Activated T-helper 1 cell treated with anti-CD3 and anti-CD28 coated beads, Interleukin-12 subunit alpha, Interleukin-12 subunit beta, Interleukin-2, Interleukin-4 antibody, amounts not matched to agents 30 ng/mL and 10 ng/mL and 1 ng/mL, durations not matched to agents 14 hours and 24 hours and 36 hours (primary cell): ENCODE measurements at regions not wholly inside any gene's neighbourhood (a gene's known extent, or its start where the extent isn't known, plus 50 kb on each side); places are given as distances from the start of the nearest gene placed in this dataset.
"Not testable (repeated sequence)": the region's sequence is repeated elsewhere in the genome, so short reads cannot be mapped to it uniquely, and the experiment has no call there.

Experiments
- DNase-seq: peaks from one replicate; pipeline ENCODE4 v3.0.0; 2021; ENCODE audit warnings: low spot score
- H3K27ac Mint-ChIP-seq: one replicate; pipeline ENCODE4 v1.8.0; 2021; ENCODE audit warnings: mild to moderate bottlenecking, mixed read lengths
- H3K27me3 Mint-ChIP-seq: one replicate; pipeline ENCODE4 v1.8.0; 2022; ENCODE audit warnings: mild to moderate bottlenecking, moderate library complexity, mixed read lengths; ENCODE audit not compliant: insufficient read depth
- H3K36me3 Mint-ChIP-seq: one replicate; pipeline ENCODE4 v1.8.0; 2021; ENCODE audit warnings: low read depth, mixed read lengths
- H3K4me1 Mint-ChIP-seq: one replicate; pipeline ENCODE4 v1.8.0; 2021; ENCODE audit warnings: low read depth, mixed read lengths
- H3K4me3 Mint-ChIP-seq: one replicate; pipeline ENCODE4 v1.8.0; 2021; ENCODE audit warnings: mild to moderate bottlenecking, moderate library complexity, mixed read lengths
- H3K9me3 Mint-ChIP-seq: one replicate; pipeline ENCODE4 v1.8.0; 2021; ENCODE audit warnings: mixed read lengths
- intact Hi-C: fragments of 100-400 bp; cut with micrococcal nuclease; formaldehyde crosslinking; loops from one replicate; pipeline ENCODE4 v1.15.1; 2024

- H3K27me3 Mint-ChIP-seq: no peaks in the 10 kb centered on the region
Observed at GRCh38 chr19:28640506-28640905, 572.4 kb downstream of the UQCRFS1 start.

GRCh38 chr19:28638445-28638844 lies 574.5 kb downstream of the UQCRFS1 start:
- peaks cover 5% of the 10 kb centered on the region for H3K4me1 Mint-ChIP-seq
- DNase-seq: no peak

More at GRCh38 chr19:28640506-28640905, 572.4 kb downstream of the UQCRFS1 start:
- intact Hi-C loops: no loop called here
- Mint-ChIP-seq H3K36me3 (no peaks in the 10 kb centered on the region), H3K27ac (no peak overlapping the region), H3K9me3 (no peaks in the 10 kb centered on the region), H3K4me1 (no peaks in the 10 kb centered on the region), H3K4me3 (no peak overlapping the region)
- DNase-seq: no peak

GRCh38 chr19:28636706-28637105 lies 576.2 kb downstream of the UQCRFS1 start:
- Mint-ChIP-seq H3K27ac (no peak overlapping the region), H3K4me1 (peaks cover 13% of the 10 kb centered on the region), H3K36me3 (no peaks in the 10 kb centered on the region), H3K4me3 (no peak overlapping the region), H3K9me3 (no peaks in the 10 kb centered on the region), H3K27me3 (peaks cover 2% of the 10 kb centered on the region)
- no peak for DNase-seq
- intact Hi-C loops: loop anchor here (10.0 kb wide), 1 partner anchor 252 kb away; no protein-coding TSS in a partner anchor

More at GRCh38 chr19:28638445-28638844, 574.5 kb downstream of the UQCRFS1 start:
- intact Hi-C loops: loop anchor here (10.0 kb wide), 1 partner anchor 254 kb away; no protein-coding TSS in a partner anchor
- Mint-ChIP-seq H3K9me3 (no peaks in the 10 kb centered on the region), H3K4me3 (no peak overlapping the region), H3K27ac (no peak overlapping the region), H3K36me3 (no peaks in the 10 kb centered on the region), H3K27me3 (no peaks in the 10 kb centered on the region)

- intact Hi-C loops: loop anchor here (10.0 kb wide), 1 partner anchor 251 kb away; no protein-coding TSS in a partner anchor
- H3K27ac Mint-ChIP-seq: no peak overlapping the region
- no peak overlapping the region for H3K4me3 Mint-ChIP-seq
- no peak for DNase-seq
- H3K36me3 Mint-ChIP-seq: no peaks in the 10 kb centered on the region
- H3K4me1 Mint-ChIP-seq: peaks cover 13% of the 10 kb centered on the region
- peaks cover 2% of the 10 kb centered on the region for H3K27me3 Mint-ChIP-seq
- no peaks in the 10 kb centered on the region for H3K9me3 Mint-ChIP-seq
Observed at GRCh38 chr19:28636016-28636629, 576.8 kb downstream of the UQCRFS1 start.

GRCh38 chr19:28634837-28635236 lies 578.1 kb downstream of the UQCRFS1 start:
- Mint-ChIP-seq H3K4me3 (no peak overlapping the region), H3K4me1 (peaks cover 13% of the 10 kb centered on the region), H3K36me3 (no peaks in the 10 kb centered on the region), H3K27ac (no peak overlapping the region), H3K9me3 (no peaks in the 10 kb centered on the region), H3K27me3 (peaks cover 2% of the 10 kb centered on the region)
- intact Hi-C loops: loop anchor here (10.0 kb wide), 1 partner anchor 250 kb away; no protein-coding TSS in a partner anchor
- no peak for DNase-seq

- peaks cover 2% of the 10 kb centered on the region for H3K27me3 Mint-ChIP-seq
- intact Hi-C loops: loop anchor here (10.0 kb wide), 1 partner anchor 249 kb away; no protein-coding TSS in a partner anchor
- no peaks in the 10 kb centered on the region for H3K9me3 Mint-ChIP-seq
- no peaks in the 10 kb centered on the region for H3K36me3 Mint-ChIP-seq
- no peak for DNase-seq
- peaks cover 13% of the 10 kb centered on the region for H3K4me1 Mint-ChIP-seq
- H3K4me3 Mint-ChIP-seq: no peak overlapping the region
- no peak overlapping the region for H3K27ac Mint-ChIP-seq
Observed at GRCh38 chr19:28634019-28634328, 579.0 kb downstream of the UQCRFS1 start.

- H3K4me3 Mint-ChIP-seq: no peak overlapping the region
- intact Hi-C loops: loop anchor here (1.0 to 10.0 kb wide), 5 partner anchors 75 to 667 kb away; no protein-coding TSS in a partner anchor
- peak; percentile 56 for DNase-seq
- peaks cover 2% of the 10 kb centered on the region for H3K27me3 Mint-ChIP-seq
- no peaks in the 10 kb centered on the region for H3K36me3 Mint-ChIP-seq
- H3K4me1 Mint-ChIP-seq: peaks cover 13% of the 10 kb centered on the region
- H3K27ac Mint-ChIP-seq: no peak overlapping the region
- no peaks in the 10 kb centered on the region for H3K9me3 Mint-ChIP-seq
Observed at GRCh38 chr19:28633319-28634018, 579.5 kb downstream of the UQCRFS1 start.

- intact Hi-C loops: loop anchor here (1.0 to 10.0 kb wide), 5 partner anchors 76 to 666 kb away; no protein-coding TSS in a partner anchor
- no peak overlapping the region for H3K4me3 Mint-ChIP-seq
- no peaks in the 10 kb centered on the region for H3K36me3 Mint-ChIP-seq
- H3K4me1 Mint-ChIP-seq: peaks cover 13% of the 10 kb centered on the region
- no peak overlapping the region for H3K27ac Mint-ChIP-seq
- DNase-seq: no peak
- H3K27me3 Mint-ChIP-seq: peaks cover 2% of the 10 kb centered on the region
- peaks cover 5% of the 10 kb centered on the region for H3K9me3 Mint-ChIP-seq
Observed at GRCh38 chr19:28632371-28633080, 580.4 kb downstream of the UQCRFS1 start.

- Mint-ChIP-seq H3K36me3 (no peaks in the 10 kb centered on the region), H3K9me3 (peaks cover 6% of the 10 kb centered on the region), H3K27me3 (peaks cover 2% of the 10 kb centered on the region), H3K4me1 (peaks cover 13% of the 10 kb centered on the region), H3K27ac (no peak overlapping the region), H3K4me3 (no peak overlapping the region)
- intact Hi-C loops: loop anchor here (2.0 to 10.0 kb wide), 2 partner anchors 77 to 247 kb away; no protein-coding TSS in a partner anchor
- DNase-seq: no peak
Observed at GRCh38 chr19:28631961-28632360, 581.0 kb downstream of the UQCRFS1 start.

GRCh38 chr19:28627669-28628068 lies 585.3 kb downstream of the UQCRFS1 start:
- intact Hi-C loops: no loop called here
- Mint-ChIP-seq H3K27me3 (peaks cover 2% of the 10 kb centered on the region), H3K4me3 (no peak overlapping the region), H3K36me3 (peaks cover 2% of the 10 kb centered on the region), H3K9me3 (peaks cover 10% of the 10 kb centered on the region), H3K4me1 (no peaks in the 10 kb centered on the region), H3K27ac (no peak overlapping the region)
- DNase-seq: no peak

GRCh38 chr19:28626407-28626806 lies 586.5 kb downstream of the UQCRFS1 start:
- intact Hi-C loops, H3K36me3 Mint-ChIP-seq, H3K4me3 Mint-ChIP-seq, H3K4me1 Mint-ChIP-seq, H3K9me3 Mint-ChIP-seq, H3K27me3 Mint-ChIP-seq, DNase-seq, H3K27ac Mint-ChIP-seq: not testable (repeated sequence)

- Mint-ChIP-seq H3K27me3 (peaks cover 7% of the 10 kb centered on the region), H3K27ac (no peak overlapping the region), H3K4me3 (no peak overlapping the region), H3K9me3 (peaks cover 6% of the 10 kb centered on the region), H3K36me3 (peaks cover 4% of the 10 kb centered on the region), H3K4me1 (no peaks in the 10 kb centered on the region)
- DNase-seq: no peak
- intact Hi-C loops: no loop called here
Observed at GRCh38 chr19:28619816-28620429, 593.0 kb downstream of the UQCRFS1 start.
